ENCODE measurements at regions not wholly inside any gene's neighbourhood (a gene's known extent, or its start where the extent isn't known, plus 50 kb on each side); places are given as distances from the start of the nearest gene placed in this dataset.

- no peak for TF ChIP-seq CTCF (IDR thresholded peaks at IDR 0.05)
- no peak for TF ChIP-seq EP300 (IDR thresholded peaks at IDR 0.05)
- no peak for TF ChIP-seq POLR2A (IDR thresholded peaks at IDR 0.05)
- TF ChIP-seq POLR2AphosphoS5 (IDR thresholded peaks at IDR 0.05): no peak
- H3K9me3 ChIP-seq: no peaks in the 10 kb centered on the region
- no peak overlapping the region for H3K4me3 ChIP-seq
- H3K36me3 ChIP-seq: no peaks in the 10 kb centered on the region
- no peaks in the 10 kb centered on the region for H3K27me3 ChIP-seq
- H3K27ac ChIP-seq: peak overlapping the region; percentile 82 to 87 (median 85)
- intact Hi-C loops (cut with DNase I): loop anchor here (5.0 kb wide), 1 partner anchor 51 kb away; no protein-coding TSS in a partner anchor
- WGBS, 2 donors: 88 to 92% methylated on average over 6 of the region's 6 CpGs
- DNase-seq: no peak
- H3K4me1 ChIP-seq: peaks cover 0 to 68% (median 54%) of the 10 kb centered on the region in 4 donors
These were observed 54.8 kb upstream of the STX16 start for GRCh38 chr20:58596244-58596643.

- H3K4me1 ChIP-seq: peaks cover 0 to 65% (median 52%) of the 10 kb centered on the region in 4 donors
- DNase-seq: no peak
- intact Hi-C loops (cut with DNase I): loop anchor here (5.0 kb wide), 1 partner anchor 52 kb away; no protein-coding TSS in a partner anchor
- H3K36me3 ChIP-seq: no peaks in the 10 kb centered on the region
- H3K27me3 ChIP-seq: no peaks in the 10 kb centered on the region
- WGBS, 2 donors: 18 to 64% methylated on average over 3 of the region's 3 CpGs
- no peak overlapping the region for H3K4me3 ChIP-seq
- peak overlapping the region; percentile 82 to 87 (median 85) for H3K27ac ChIP-seq
- TF ChIP-seq CTCF (IDR thresholded peaks at IDR 0.05) (no peak), POLR2AphosphoS5 (IDR thresholded peaks at IDR 0.05) (no peak), POLR2A (IDR thresholded peaks at IDR 0.05) (no peak), EP300 (IDR thresholded peaks at IDR 0.05) (no peak)
- H3K9me3 ChIP-seq: no peaks in the 10 kb centered on the region
These were observed 55.9 kb upstream of the STX16 start for GRCh38 chr20:58595167-58595566.

- no peak for DNase-seq
- WGBS, 2 donors: 69 to 79% methylated on average over 18 of the region's 18 CpGs
- peaks cover 0 to 69% (median 52%) of the 10 kb centered on the region in 4 donors for H3K4me1 ChIP-seq
- H3K27me3 ChIP-seq: no peaks in the 10 kb centered on the region
- peak overlapping the region; percentile 30 to 87 (median 72) for H3K27ac ChIP-seq
- no peaks in the 10 kb centered on the region for H3K9me3 ChIP-seq
- H3K4me3 ChIP-seq: no peak overlapping the region
- intact Hi-C loops (cut with DNase I): loop anchor here (5.0 kb wide), 1 partner anchor 98 kb away; the partner anchor contains the start of gene NPEPL1
- H3K36me3 ChIP-seq: no peaks in the 10 kb centered on the region
- TF ChIP-seq CTCF (IDR thresholded peaks at IDR 0.05): no peak
- TF ChIP-seq POLR2AphosphoS5 (IDR thresholded peaks at IDR 0.05): no peak
- TF ChIP-seq EP300 (IDR thresholded peaks at IDR 0.05): no peak
These were observed 57.0 kb upstream of the STX16 start for GRCh38 chr20:58593880-58594638.

GRCh38 chr20:58592076-58592695 lies 58.9 kb upstream of the STX16 start:
- H3K4me3 ChIP-seq: no peak overlapping the region

More at GRCh38 chr20:58592076-58592695, 58.9 kb upstream of the STX16 start:
- Histone ChIP-seq H3K36me3 (no peaks in the 10 kb centered on the region), H3K9me3 (no peaks in the 10 kb centered on the region), H3K27me3 (no peaks in the 10 kb centered on the region), H3K27ac (no peak overlapping the region), H3K4me1 (peaks cover 0 to 50% (median 34%) of the 10 kb centered on the region in 4 donors)
- no peak for TF ChIP-seq POLR2A (IDR thresholded peaks at IDR 0.05)
- TF ChIP-seq EP300 (IDR thresholded peaks at IDR 0.05): no peak
- no peak for TF ChIP-seq POLR2AphosphoS5 (IDR thresholded peaks at IDR 0.05)
- TF ChIP-seq CTCF (IDR thresholded peaks at IDR 0.05): no peak
- intact Hi-C loops (cut with DNase I): loop anchor here (5.0 kb wide), 1 partner anchor 100 kb away; the partner anchor contains the start of gene NPEPL1
- 86 to 90% methylated on average over 13 of the region's 13 CpGs for WGBS, 2 donors
- DNase-seq: no peak

Data from sigmoid colon (tissue), 6 donors.